HCT116 (cell line): ENCODE measurements at regions not wholly inside any gene's neighbourhood (a gene's known extent, or its start where the extent isn't known, plus 50 kb on each side); places are given as distances from the start of the nearest gene placed in this dataset.

Experiments
- ATAC-seq: fragments of 200-7000 bp; cut with Tn5 transposase; 2 replicates; pipeline ENCODE4 v1.9.1; 2020; ENCODE audit warnings: mild to moderate bottlenecking, moderate library complexity
- BruUV-seq: library from RNA; stranded (reverse); fragments of 400-500 nt; replicated peaks from 2 replicates; lab custom pipeline; 2021; lab: Mats Ljungman, UMichigan
- CTCF ChIA-PET: fragments of 300-600 bp; sonication (Branson Sonifier 250); formaldehyde crosslinking; loops from one replicate; lab custom pipeline; 2021; ENCODE audit warnings: antibody characterized with exemption; lab: Charles Lee
- POLR2A ChIA-PET: fragments of 300-600, 350-600 bp; sonication (Branson Sonifier 250); formaldehyde crosslinking; loops from one replicate; lab custom pipeline; 2021; ENCODE audit warnings: antibody characterized with exemption; lab: Charles Lee
- RAD21 ChIA-PET, 2 experiments: fragments of 300-600 bp; sonication (Branson Sonifier 250); formaldehyde crosslinking; loops; one replicate each; lab custom pipeline; 2023; ENCODE audit warnings: low total read pairs in 2 of 2; ENCODE audit not compliant: uncharacterized antibody in 2 of 2, unreplicated experiment in 2 of 2, low non-redundant PET in 1 of 2; lab: Charles Lee
- DNase-seq: peaks from one replicate; pipeline ENCODE4 v3.0.0-alpha.2; 2010; ENCODE audit warnings: low read depth, low spot score
- H2AFZ ChIP-seq: fragments of 200-600 bp; shearing (Covaris generic), sonication (generic); 2 replicates; pipeline ENCODE4 v1.6.1; 2017; ENCODE audit warnings: low read depth, mixed run types, mixed read lengths, antibody characterized with exemption, low read length; ENCODE audit not compliant: poor library complexity, severe bottlenecking
- H3K27ac ChIP-seq: 2 replicates; pipeline ENCODE4 v1.5.1; 2012; ENCODE audit warnings: low read depth, low read length
- H3K27me3 ChIP-seq: fragments of 200-600 bp; sonication (generic); 2 replicates; pipeline ENCODE4 v1.6.1; 2016; ENCODE audit warnings: mixed run types, low read length, mixed read lengths; ENCODE audit not compliant: insufficient read depth
- H3K36me3 ChIP-seq, 2 experiments: fragments of 200-500 bp in 1 of 2; fragments of 200-600 bp in 1 of 2; sonication (Bioruptor generic) in 1 of 2; sonication (generic) in 1 of 2; 2 replicates each; pipeline versions ENCODE4 v1.5.1 to v1.6.1; 2014 to 2016; ENCODE audit warnings: low read length in 2 of 2, inconsistent platforms in 1 of 2, mixed read lengths in 1 of 2, mixed run types in 1 of 2; ENCODE audit not compliant: insufficient read depth in 2 of 2, control insufficient read depth in 1 of 2
- H3K4me1 ChIP-seq, 2 experiments: fragments of 200-600 bp in 1 of 2; sonication (generic) in 1 of 2; 2 replicates each; pipeline versions ENCODE4 v1.5.1 to v1.6.1; 2012 to 2017; ENCODE audit warnings: low read length in 2 of 2, inconsistent platforms in 1 of 2, mild to moderate bottlenecking in 1 of 2, mixed read lengths in 1 of 2, mixed run types in 1 of 2, moderate library complexity in 1 of 2; ENCODE audit not compliant: insufficient read depth in 2 of 2, control insufficient read depth in 1 of 2
- H3K4me2 ChIP-seq: fragments of 200-600 bp; sonication (generic); 2 replicates; pipeline ENCODE4 v1.6.1; 2017; ENCODE audit warnings: mixed run types, low read length, mixed read lengths
- H3K4me3 ChIP-seq, 2 experiments: fragments of 200-600 bp in 1 of 2; sonication (generic) in 1 of 2; replicated peaks in 1 of 2; 2 replicates each; pipeline ENCODE4 v1.5.1; 2011 to 2016; ENCODE audit warnings: low read length in 2 of 2, control low read depth in 1 of 2, low read depth in 1 of 2, mild to moderate bottlenecking in 1 of 2, mixed read lengths in 1 of 2, mixed run types in 1 of 2
- H3K79me2 ChIP-seq: fragments of 200-600 bp; sonication (generic); 2 replicates; pipeline ENCODE4 v1.6.1; 2017; ENCODE audit warnings: mild to moderate bottlenecking, mixed run types, low read length, moderate library complexity, mixed read lengths; ENCODE audit not compliant: insufficient read depth
- H3K9ac ChIP-seq: fragments of 200-600 bp; sonication (generic); 2 replicates; pipeline ENCODE4 v1.6.1; 2016; ENCODE audit warnings: low read length, mixed read lengths
- H3K9me2 ChIP-seq: fragments of 200-600 bp; sonication (generic), shearing (Covaris generic); 2 replicates; pipeline ENCODE4 v1.6.1; 2017; ENCODE audit warnings: mixed run types, mild to moderate bottlenecking, moderate library complexity; ENCODE audit not compliant: insufficient read depth
- H3K9me3 ChIP-seq, 2 experiments: fragments of 200-500 bp in 1 of 2; fragments of 200-600 bp in 1 of 2; sonication (Bioruptor generic) in 1 of 2; sonication (generic) in 1 of 2; 2 replicates each; pipeline ENCODE4 v1.6.1; 2014 to 2017; ENCODE audit warnings: low read length in 2 of 2, mixed read lengths in 2 of 2, inconsistent platforms in 1 of 2, low read depth in 1 of 2, mild to moderate bottlenecking in 1 of 2, mixed run types in 1 of 2, moderate library complexity in 1 of 2; ENCODE audit not compliant: control insufficient read depth in 1 of 2, insufficient read depth in 1 of 2
- H4K20me1 ChIP-seq: fragments of 200-600 bp; sonication (generic), shearing (Covaris generic); 2 replicates; pipeline ENCODE4 v1.6.1; 2017; ENCODE audit warnings: mixed run types, mild to moderate bottlenecking, moderate library complexity; ENCODE audit not compliant: insufficient read depth
- intact Hi-C: fragments of 100-400 bp; cut with micrococcal nuclease; formaldehyde crosslinking; loops from 2 replicates; pipeline ENCODE4 v1.10.0; 2022
- TF ChIP-seq, protein P1 (sequence below): IDR thresholded peaks from 2 replicates; pipeline ENCODE4 v1.6.1; 2012; ENCODE audit warnings: low read depth
- TF ChIP-seq, protein P2 (sequence below), 3 experiments: fragments of 200-600 bp in 1 of 3; sonication (generic) in 1 of 3; IDR thresholded peaks in 2 of 3; conservative IDR thresholded peaks in 1 of 3; 2 replicates each; pipeline ENCODE4 v1.5.1; 2012 to 2017; ENCODE audit warnings: low read depth in 2 of 3, low read length in 2 of 3, antibody characterized with exemption in 1 of 3, borderline replicate concordance in 1 of 3, control low read depth in 1 of 3, mild to moderate bottlenecking in 1 of 3, mixed read lengths in 1 of 3, mixed run types in 1 of 3, moderate library complexity in 1 of 3; ENCODE audit not compliant: insufficient read depth in 1 of 3

DNA sequence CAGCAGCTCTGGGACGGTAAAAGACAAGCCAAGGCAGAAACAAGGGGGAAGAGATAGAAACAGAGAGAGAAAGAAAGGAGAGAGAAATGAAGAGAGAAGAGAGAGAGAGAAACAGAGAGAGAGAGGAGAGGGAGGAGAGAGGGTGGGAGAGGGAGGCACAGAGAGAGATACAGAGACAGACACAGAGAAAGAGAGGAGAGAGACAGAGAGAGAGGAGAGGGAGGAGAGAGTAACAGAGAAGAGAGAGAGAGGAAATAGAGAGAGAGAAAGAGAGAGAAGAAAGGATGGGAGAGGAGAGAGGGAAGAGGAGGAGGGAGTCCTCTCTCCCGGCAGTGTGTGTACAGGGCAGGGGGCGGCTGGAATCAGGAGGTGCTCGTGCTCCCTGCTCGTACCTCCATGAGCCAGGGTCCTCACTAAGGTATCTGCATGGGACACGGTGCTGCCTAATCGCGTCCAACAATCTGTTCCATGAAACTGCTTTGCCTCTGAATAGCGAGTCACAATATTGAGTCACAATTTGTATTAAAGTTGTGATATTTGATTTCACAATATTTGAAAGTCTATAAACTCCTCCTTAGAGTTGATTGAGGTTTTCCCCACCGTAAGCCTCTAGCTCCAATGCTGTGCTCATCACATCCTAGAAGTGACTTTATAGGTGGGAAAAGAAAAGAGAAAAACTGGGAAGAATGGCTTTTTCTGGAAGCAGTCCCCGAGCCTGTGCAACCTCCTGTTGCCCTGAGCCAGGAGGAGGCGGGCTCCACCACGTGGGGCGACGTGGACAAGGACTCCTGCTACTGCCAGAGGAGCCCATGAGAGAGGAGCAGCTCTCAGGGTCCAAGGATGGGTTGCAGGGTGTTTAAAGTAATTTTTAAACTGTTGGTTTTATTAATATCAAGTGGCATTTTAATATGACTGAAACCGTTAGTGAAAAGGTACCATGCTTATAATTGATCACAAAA, 81.7 kb upstream of the ARHGEF7 start:
- Histone ChIP-seq H3K36me3 (no peaks in the 10 kb centered on the region), H3K4me2 (no peak overlapping the region), H4K20me1 (no peaks in the 10 kb centered on the region), H3K4me1 (peaks cover 0 to 22% of the 10 kb centered on the region in 2 experiments; a peak in 2 of 4 replicates), H3K79me2 (no peaks in the 10 kb centered on the region), H3K4me3 (no peak overlapping the region), H3K9ac (no peak overlapping the region), H3K27ac (no peak overlapping the region), H2AFZ (no peak overlapping the region), H3K9me2 (no peaks in the 10 kb centered on the region), H3K9me3 (no peaks in the 10 kb centered on the region), H3K27me3 (no peaks in the 10 kb centered on the region)
- ChIA-PET CTCF (no interaction called here), POLR2A (no interaction called here), RAD21 (no interaction called here)
- intact Hi-C loops: no loop called here
- TF ChIP-seq, protein P1, sequence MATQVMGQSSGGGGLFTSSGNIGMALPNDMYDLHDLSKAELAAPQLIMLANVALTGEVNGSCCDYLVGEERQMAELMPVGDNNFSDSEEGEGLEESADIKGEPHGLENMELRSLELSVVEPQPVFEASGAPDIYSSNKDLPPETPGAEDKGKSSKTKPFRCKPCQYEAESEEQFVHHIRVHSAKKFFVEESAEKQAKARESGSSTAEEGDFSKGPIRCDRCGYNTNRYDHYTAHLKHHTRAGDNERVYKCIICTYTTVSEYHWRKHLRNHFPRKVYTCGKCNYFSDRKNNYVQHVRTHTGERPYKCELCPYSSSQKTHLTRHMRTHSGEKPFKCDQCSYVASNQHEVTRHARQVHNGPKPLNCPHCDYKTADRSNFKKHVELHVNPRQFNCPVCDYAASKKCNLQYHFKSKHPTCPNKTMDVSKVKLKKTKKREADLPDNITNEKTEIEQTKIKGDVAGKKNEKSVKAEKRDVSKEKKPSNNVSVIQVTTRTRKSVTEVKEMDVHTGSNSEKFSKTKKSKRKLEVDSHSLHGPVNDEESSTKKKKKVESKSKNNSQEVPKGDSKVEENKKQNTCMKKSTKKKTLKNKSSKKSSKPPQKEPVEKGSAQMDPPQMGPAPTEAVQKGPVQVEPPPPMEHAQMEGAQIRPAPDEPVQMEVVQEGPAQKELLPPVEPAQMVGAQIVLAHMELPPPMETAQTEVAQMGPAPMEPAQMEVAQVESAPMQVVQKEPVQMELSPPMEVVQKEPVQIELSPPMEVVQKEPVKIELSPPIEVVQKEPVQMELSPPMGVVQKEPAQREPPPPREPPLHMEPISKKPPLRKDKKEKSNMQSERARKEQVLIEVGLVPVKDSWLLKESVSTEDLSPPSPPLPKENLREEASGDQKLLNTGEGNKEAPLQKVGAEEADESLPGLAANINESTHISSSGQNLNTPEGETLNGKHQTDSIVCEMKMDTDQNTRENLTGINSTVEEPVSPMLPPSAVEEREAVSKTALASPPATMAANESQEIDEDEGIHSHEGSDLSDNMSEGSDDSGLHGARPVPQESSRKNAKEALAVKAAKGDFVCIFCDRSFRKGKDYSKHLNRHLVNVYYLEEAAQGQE: no peak
- TF ChIP-seq, protein P2, sequence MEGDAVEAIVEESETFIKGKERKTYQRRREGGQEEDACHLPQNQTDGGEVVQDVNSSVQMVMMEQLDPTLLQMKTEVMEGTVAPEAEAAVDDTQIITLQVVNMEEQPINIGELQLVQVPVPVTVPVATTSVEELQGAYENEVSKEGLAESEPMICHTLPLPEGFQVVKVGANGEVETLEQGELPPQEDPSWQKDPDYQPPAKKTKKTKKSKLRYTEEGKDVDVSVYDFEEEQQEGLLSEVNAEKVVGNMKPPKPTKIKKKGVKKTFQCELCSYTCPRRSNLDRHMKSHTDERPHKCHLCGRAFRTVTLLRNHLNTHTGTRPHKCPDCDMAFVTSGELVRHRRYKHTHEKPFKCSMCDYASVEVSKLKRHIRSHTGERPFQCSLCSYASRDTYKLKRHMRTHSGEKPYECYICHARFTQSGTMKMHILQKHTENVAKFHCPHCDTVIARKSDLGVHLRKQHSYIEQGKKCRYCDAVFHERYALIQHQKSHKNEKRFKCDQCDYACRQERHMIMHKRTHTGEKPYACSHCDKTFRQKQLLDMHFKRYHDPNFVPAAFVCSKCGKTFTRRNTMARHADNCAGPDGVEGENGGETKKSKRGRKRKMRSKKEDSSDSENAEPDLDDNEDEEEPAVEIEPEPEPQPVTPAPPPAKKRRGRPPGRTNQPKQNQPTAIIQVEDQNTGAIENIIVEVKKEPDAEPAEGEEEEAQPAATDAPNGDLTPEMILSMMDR (IDR thresholded peaks at IDR 0.05 in 2 of 3, conservative IDR thresholded peaks at IDR 0.05 in 1 of 3; ENCODE audit: borderline replicate concordance in 1 of 3, insufficient read depth in 1 of 3, low read depth in 2 of 3, low read length in 2 of 3): 0 out of 6 replicates have a peak, but pooled peaks of 1 of the 3 experiments have one; percentile 6
- DNase-seq: no peak
- ATAC-seq: no peak
- no TSS peak for BruUV-seq
